ENCODE measurements at regions not wholly inside any gene's neighbourhood (a gene's known extent, or its start where the extent isn't known, plus 50 kb on each side); places are given as distances from the start of the nearest gene placed in this dataset.

DNA sequence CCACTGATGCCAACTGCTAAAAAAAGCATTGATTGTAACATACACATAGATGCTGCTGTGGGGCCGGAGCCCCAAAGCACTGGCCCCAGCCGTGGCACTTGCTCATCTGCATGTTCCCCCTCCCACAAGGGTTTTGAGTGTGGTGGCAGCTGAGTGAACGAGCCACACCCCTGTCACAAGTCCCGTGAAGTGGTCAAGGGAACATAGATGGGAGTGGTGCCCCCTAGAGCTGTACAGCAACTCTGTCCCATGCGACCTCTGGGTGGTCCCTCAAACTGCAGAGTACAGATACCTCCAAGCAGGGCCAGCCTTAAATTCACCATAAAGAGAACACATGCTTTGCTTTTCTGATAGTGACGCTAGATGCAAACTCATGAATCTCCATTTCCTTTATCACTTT, 503.3 kb upstream of the NRP1 start:
- TF ChIP-seq CTCF (conservative IDR thresholded peaks at IDR 0.05; ENCODE audit: low read length): peak; percentile 26; the same call in 1 of the 2 replicates
- no peak for TF ChIP-seq EZH2phosphoT487 (IDR thresholded peaks at IDR 0.05; ENCODE audit: borderline replicate concordance)
